ENCODE measurements at regions not wholly inside any gene's neighbourhood (a gene's known extent, or its start where the extent isn't known, plus 50 kb on each side); places are given as distances from the start of the nearest gene placed in this dataset.

DNA sequence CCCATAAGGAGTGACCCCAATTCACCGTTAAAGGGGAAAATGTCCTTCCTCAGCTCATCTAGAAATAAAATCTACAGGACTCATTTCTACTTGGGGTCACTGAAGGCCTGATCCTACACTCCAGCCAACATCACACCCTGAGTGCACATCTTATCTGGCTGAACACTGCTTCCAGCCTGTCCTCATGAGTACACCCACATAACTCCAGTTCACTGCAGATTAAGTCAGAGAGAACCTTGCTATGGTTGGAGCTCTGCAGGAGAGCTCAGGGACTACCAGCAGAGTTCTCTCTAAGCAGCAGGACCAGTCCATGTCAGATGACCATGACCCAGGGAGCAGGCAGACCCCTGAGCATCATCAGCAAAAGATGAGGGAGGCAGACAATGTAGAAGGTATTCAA lies 126.9 kb upstream of the MAP3K1 start:
- TF ChIP-seq, protein P1, sequence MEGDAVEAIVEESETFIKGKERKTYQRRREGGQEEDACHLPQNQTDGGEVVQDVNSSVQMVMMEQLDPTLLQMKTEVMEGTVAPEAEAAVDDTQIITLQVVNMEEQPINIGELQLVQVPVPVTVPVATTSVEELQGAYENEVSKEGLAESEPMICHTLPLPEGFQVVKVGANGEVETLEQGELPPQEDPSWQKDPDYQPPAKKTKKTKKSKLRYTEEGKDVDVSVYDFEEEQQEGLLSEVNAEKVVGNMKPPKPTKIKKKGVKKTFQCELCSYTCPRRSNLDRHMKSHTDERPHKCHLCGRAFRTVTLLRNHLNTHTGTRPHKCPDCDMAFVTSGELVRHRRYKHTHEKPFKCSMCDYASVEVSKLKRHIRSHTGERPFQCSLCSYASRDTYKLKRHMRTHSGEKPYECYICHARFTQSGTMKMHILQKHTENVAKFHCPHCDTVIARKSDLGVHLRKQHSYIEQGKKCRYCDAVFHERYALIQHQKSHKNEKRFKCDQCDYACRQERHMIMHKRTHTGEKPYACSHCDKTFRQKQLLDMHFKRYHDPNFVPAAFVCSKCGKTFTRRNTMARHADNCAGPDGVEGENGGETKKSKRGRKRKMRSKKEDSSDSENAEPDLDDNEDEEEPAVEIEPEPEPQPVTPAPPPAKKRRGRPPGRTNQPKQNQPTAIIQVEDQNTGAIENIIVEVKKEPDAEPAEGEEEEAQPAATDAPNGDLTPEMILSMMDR (IDR thresholded peaks at IDR 0.05; ENCODE audit: extremely low read depth, insufficient read depth, missing control alignments) = no peak
- in situ Hi-C loops (cut with MboI; ENCODE audit: low pct_unique_long_range_greater_than_20kb, low sequenced_read_pairs, unreplicated experiment) = no loop called here
- DNase-seq (ENCODE audit: low spot score) = no peak

DNA sequence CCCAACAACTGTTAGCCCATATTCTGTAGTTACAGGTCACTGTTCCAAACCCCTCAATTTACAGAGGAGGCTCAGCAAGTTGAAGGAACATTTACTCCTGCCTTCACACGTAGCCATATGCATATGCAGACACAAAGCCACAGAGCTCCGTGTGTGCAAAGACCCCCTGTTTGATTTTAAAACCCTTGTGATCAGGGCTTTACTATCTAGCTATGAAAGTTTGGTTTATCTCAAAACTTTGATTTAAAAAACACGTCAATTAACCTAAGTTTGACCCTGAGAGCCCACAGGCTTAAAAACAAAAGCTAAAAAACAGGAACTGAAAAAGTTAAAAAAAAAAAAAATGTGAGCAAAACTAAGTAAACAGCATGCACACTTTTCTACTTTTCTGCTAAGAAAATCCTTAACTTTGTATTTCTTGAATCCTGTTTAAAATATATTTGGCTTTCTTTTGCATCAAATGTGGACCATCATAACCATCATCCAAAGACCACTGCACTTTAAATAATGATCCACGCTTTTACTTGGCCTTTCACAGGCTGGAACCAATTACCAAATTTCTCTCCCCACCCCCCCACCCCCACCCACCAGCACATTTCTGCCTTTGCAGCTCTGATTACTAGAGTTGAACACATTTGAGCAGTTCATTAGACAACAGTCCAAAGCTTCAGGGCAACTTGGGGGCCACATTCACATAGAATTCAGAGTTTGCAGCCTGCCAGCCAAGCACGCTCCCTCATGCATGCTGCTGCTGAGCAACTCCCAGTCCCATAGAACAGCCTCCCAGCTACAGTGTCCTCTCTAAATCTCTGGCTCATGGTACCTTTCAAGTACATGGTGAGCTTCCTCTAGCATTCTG lies 128.8 kb upstream of the MAP3K1 start:
- in situ Hi-C loops (cut with MboI; ENCODE audit: low pct_unique_long_range_greater_than_20kb, low sequenced_read_pairs, unreplicated experiment) = no loop called here
- TF ChIP-seq, protein P1 (IDR thresholded peaks at IDR 0.05; ENCODE audit: extremely low read depth, insufficient read depth, missing control alignments) = no peak
- peak; percentile 23 for DNase-seq (ENCODE audit: low spot score)

DNA sequence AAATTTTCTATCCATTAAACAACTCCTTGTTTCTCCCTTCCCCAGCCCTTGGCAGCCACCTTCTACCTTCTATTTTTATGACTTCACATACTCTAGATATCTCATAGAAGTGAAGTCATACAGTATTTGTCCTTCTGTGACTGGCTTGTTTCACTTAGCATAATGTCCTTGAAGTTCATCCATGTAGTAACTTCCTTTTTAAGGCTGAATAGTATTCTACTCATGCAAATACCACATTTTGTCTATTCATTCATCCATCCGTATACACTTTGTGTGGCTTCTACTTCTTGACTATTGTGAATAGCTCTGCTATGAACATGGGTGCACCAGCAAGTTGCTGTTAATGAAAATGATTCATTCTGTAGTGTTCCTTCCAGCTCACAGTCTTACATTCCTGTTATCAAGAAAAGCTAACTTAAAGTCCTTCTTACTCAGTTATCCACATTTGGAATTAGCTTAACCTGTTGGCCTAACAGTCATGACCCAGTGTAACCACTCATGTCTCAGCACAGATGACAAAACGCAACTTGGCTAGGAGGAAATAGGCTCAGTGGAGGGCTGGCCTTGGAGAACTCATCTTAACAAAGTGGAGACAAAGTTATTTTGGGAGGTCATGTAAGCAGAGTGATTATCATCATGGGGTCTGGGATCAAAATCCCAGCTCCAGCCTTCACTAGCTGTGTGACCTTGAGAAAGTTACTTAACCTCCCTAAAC lies 129.7 kb upstream of the MAP3K1 start:
- in situ Hi-C loops (cut with MboI; ENCODE audit: low pct_unique_long_range_greater_than_20kb, low sequenced_read_pairs, unreplicated experiment) = no loop called here
- TF ChIP-seq, protein P1 (IDR thresholded peaks at IDR 0.05; ENCODE audit: extremely low read depth, insufficient read depth, missing control alignments) = no peak
- no peak for DNase-seq (ENCODE audit: low spot score)

DNA sequence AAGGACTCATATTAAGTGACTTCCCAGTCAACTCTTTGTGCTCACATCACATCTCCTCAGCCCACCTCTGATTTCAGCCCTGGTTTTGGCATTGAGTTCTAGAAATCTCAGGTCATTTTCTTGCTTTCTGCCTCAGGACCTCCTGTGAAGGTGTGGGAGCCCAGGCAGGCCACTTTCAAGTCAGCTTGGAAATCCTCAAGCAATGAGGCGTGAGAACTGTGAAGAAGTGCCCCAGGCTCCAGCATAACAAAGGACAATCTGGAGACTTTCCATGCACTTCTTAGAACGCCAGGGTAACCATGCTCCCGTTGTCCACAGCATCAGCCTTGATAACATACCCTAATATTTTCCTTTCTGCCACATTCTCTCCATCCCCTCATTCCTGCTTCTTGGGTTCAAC lies 131.2 kb upstream of the MAP3K1 start:
- in situ Hi-C loops (cut with MboI; ENCODE audit: low pct_unique_long_range_greater_than_20kb, low sequenced_read_pairs, unreplicated experiment) = no loop called here
- no peak for DNase-seq (ENCODE audit: low spot score)
- TF ChIP-seq, protein P1 (IDR thresholded peaks at IDR 0.05; ENCODE audit: extremely low read depth, insufficient read depth, missing control alignments) = no peak

DNA sequence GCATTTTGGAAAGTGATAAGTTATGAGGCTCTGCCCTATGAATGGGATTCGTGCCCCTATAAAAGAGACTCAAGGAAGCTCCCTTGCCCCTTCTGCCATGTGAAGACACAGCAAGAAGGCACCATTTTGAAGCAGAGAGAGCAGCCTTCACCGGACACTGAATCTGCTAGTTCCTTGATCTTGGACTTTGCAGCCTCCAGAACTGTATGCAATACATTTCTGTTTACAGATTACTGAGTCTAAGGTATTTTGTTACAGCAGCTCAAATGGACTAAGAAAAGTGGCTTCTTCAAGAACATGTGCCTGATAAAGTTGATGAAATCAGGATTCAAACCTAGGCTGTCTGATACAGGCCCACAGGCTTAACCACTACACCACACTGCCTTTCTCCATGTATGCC lies 131.6 kb upstream of the MAP3K1 start:
- DNase-seq (ENCODE audit: low spot score) = no peak
- in situ Hi-C loops (cut with MboI; ENCODE audit: low pct_unique_long_range_greater_than_20kb, low sequenced_read_pairs, unreplicated experiment) = no loop called here

DNA sequence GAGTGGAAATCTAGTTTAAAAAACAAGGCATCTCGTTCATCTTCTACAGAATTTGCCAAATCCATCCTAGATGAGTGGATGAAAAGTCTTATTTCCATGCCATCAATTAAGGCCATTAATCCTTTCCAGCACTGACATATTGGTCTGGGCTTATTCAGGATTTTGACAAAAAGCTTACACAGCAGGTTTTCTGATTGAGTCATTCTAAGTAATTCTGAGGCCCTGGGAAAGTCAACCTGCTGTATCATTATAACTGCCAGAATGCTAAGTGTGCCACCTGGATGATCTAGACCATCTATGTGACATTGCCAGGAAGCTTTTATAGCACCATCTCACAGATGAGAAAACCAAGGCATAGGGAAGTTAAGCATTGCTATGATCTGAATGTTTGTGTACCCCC lies 132.1 kb upstream of the MAP3K1 start:
- TF ChIP-seq, protein P1 (IDR thresholded peaks at IDR 0.05; ENCODE audit: extremely low read depth, insufficient read depth, missing control alignments) = no peak
- in situ Hi-C loops (cut with MboI; ENCODE audit: low pct_unique_long_range_greater_than_20kb, low sequenced_read_pairs, unreplicated experiment) = no loop called here
- DNase-seq (ENCODE audit: low spot score) = no peak

More for the DNA sequence above, 131.6 kb upstream of the MAP3K1 start:
- TF ChIP-seq, protein P1 (IDR thresholded peaks at IDR 0.05; ENCODE audit: extremely low read depth, insufficient read depth, missing control alignments) = no peak

Data from GM13977 (cell line).